ENCODE measurements at regions not wholly inside any gene's neighbourhood (a gene's known extent, or its start where the extent isn't known, plus 50 kb on each side); places are given as distances from the start of the nearest gene placed in this dataset.

DNA sequence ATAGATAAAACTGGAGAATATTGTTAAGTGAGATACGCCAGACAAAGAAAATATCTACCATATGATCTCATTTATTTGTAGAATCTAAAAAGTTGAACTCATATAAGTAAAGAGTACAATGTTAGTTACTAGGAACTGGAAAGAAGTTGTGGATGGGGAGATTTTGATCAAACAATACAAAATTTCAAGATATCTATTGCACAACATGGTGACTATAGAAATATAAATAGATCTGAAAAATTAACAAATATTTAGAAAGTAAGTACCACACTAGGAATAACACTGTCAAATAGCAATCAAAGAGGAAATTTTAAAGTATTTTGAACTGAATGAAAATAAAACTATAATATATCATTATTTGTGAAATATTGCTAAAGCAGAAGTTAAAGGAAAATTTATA lies 437.2 kb downstream of the AASDHPPT start:
- no peak overlapping the region for H3K9ac ChIP-seq (ENCODE audit: low read depth in 1 of 2, low read length in 2 of 2)
- H3K27ac ChIP-seq (ENCODE audit: low read depth in 1 of 2, low read length in 2 of 2): no peak overlapping the region
- TF ChIP-seq RXRA (IDR thresholded peaks at IDR 0.05) (no peak), NR2F2 (IDR thresholded peaks at IDR 0.05) (no peak), EGR1 (IDR thresholded peaks at IDR 0.05; ENCODE audit: low read depth in 2 of 2) (no peak), FOXA1 (IDR thresholded peaks at IDR 0.05) (no peak), RAD21 (IDR thresholded peaks at IDR 0.05) (no peak), TAF1 (conservative IDR thresholded peaks at IDR 0.05) (no peak), FOXA2 (IDR thresholded peaks at IDR 0.05) (no peak), SP1 (IDR thresholded peaks at IDR 0.05) (no peak), GABPA (IDR thresholded peaks at IDR 0.05 in 1 of 2, conservative IDR thresholded peaks at IDR 0.05 in 1 of 2) (no peak)
- TF ChIP-seq, protein P1, sequence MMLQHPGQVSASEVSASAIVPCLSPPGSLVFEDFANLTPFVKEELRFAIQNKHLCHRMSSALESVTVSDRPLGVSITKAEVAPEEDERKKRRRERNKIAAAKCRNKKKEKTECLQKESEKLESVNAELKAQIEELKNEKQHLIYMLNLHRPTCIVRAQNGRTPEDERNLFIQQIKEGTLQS (IDR thresholded peaks at IDR 0.05): no peak
- TF ChIP-seq, protein P2, sequence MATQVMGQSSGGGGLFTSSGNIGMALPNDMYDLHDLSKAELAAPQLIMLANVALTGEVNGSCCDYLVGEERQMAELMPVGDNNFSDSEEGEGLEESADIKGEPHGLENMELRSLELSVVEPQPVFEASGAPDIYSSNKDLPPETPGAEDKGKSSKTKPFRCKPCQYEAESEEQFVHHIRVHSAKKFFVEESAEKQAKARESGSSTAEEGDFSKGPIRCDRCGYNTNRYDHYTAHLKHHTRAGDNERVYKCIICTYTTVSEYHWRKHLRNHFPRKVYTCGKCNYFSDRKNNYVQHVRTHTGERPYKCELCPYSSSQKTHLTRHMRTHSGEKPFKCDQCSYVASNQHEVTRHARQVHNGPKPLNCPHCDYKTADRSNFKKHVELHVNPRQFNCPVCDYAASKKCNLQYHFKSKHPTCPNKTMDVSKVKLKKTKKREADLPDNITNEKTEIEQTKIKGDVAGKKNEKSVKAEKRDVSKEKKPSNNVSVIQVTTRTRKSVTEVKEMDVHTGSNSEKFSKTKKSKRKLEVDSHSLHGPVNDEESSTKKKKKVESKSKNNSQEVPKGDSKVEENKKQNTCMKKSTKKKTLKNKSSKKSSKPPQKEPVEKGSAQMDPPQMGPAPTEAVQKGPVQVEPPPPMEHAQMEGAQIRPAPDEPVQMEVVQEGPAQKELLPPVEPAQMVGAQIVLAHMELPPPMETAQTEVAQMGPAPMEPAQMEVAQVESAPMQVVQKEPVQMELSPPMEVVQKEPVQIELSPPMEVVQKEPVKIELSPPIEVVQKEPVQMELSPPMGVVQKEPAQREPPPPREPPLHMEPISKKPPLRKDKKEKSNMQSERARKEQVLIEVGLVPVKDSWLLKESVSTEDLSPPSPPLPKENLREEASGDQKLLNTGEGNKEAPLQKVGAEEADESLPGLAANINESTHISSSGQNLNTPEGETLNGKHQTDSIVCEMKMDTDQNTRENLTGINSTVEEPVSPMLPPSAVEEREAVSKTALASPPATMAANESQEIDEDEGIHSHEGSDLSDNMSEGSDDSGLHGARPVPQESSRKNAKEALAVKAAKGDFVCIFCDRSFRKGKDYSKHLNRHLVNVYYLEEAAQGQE (IDR thresholded peaks at IDR 0.05): no peak
- TF ChIP-seq, protein P3, sequence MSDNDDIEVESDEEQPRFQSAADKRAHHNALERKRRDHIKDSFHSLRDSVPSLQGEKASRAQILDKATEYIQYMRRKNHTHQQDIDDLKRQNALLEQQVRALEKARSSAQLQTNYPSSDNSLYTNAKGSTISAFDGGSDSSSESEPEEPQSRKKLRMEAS (IDR thresholded peaks at IDR 0.05): no peak
- TF ChIP-seq, protein P4, sequence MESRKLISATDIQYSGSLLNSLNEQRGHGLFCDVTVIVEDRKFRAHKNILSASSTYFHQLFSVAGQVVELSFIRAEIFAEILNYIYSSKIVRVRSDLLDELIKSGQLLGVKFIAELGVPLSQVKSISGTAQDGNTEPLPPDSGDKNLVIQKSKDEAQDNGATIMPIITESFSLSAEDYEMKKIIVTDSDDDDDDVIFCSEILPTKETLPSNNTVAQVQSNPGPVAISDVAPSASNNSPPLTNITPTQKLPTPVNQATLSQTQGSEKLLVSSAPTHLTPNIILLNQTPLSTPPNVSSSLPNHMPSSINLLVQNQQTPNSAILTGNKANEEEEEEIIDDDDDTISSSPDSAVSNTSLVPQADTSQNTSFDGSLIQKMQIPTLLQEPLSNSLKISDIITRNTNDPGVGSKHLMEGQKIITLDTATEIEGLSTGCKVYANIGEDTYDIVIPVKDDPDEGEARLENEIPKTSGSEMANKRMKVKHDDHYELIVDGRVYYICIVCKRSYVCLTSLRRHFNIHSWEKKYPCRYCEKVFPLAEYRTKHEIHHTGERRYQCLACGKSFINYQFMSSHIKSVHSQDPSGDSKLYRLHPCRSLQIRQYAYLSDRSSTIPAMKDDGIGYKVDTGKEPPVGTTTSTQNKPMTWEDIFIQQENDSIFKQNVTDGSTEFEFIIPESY (IDR thresholded peaks at IDR 0.05): no peak
- H3K9me3 ChIP-seq (ENCODE audit: control insufficient read depth in 4 of 4, low read length in 3 of 4): no peaks in the 10 kb centered on the region
- no peaks in the 10 kb centered on the region for H3K36me3 ChIP-seq (ENCODE audit: control insufficient read depth in 4 of 4, insufficient read depth in 3 of 4, low read depth in 1 of 4, low read length in 3 of 4)
- no peak overlapping the region for H3K4me3 ChIP-seq (ENCODE audit: low read depth in 1 of 3, low read length in 3 of 3)
- WGBS: 89% methylated on average over 1 of the region's 1 CpG
- H3K4me1 ChIP-seq (ENCODE audit: control insufficient read depth in 4 of 4, insufficient read depth in 4 of 4, low read length in 3 of 4): no peaks in the 10 kb centered on the region
- no peaks in the 10 kb centered on the region for H3K27me3 ChIP-seq (ENCODE audit: control insufficient read depth in 4 of 4, insufficient read depth in 4 of 4, low read length in 3 of 4)
- no peak for DNase-seq (ENCODE audit: low spot score)

DNA sequence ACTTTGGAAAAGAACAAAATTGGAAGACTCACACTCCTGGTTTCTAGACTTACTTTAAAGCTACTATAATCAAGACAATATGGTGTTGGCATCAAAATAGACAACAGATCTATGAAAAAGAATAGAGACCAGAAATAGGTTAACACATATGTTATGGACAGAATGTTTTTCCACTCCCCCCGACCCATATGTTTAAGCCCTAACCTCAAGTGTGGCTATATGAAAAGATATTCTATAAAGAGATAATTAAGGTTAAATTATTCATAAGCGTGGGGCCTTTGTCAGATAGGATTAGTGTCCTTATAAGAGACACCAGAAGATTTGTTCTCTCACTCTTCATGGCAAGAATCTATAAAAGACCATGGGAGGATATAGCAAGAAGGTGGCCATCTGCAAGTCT lies 440.0 kb downstream of the AASDHPPT start:
- Histone ChIP-seq H3K9ac (ENCODE audit: low read depth in 1 of 2, low read length in 2 of 2) (no peak overlapping the region), H3K4me1 (ENCODE audit: control insufficient read depth in 4 of 4, insufficient read depth in 4 of 4, low read length in 3 of 4) (no peaks in the 10 kb centered on the region), H3K9me3 (ENCODE audit: control insufficient read depth in 4 of 4, low read length in 3 of 4) (no peaks in the 10 kb centered on the region), H3K4me3 (ENCODE audit: low read depth in 1 of 3, low read length in 3 of 3) (no peak overlapping the region), H3K27me3 (ENCODE audit: control insufficient read depth in 4 of 4, insufficient read depth in 4 of 4, low read length in 3 of 4) (no peaks in the 10 kb centered on the region), H3K36me3 (ENCODE audit: control insufficient read depth in 4 of 4, insufficient read depth in 3 of 4, low read depth in 1 of 4, low read length in 3 of 4) (no peaks in the 10 kb centered on the region), H3K27ac (ENCODE audit: low read depth in 1 of 2, low read length in 2 of 2) (no peak overlapping the region)
- TF ChIP-seq HNF4A (conservative IDR thresholded peaks at IDR 0.05) (no peak), FOXA2 (IDR thresholded peaks at IDR 0.05) (no peak), EGR1 (IDR thresholded peaks at IDR 0.05; ENCODE audit: low read depth in 2 of 2) (no peak), RXRA (IDR thresholded peaks at IDR 0.05) (no peak), GABPA (IDR thresholded peaks at IDR 0.05 in 1 of 2, conservative IDR thresholded peaks at IDR 0.05 in 1 of 2) (no peak), YY1 (IDR thresholded peaks at IDR 0.05) (no peak)
- TF ChIP-seq, protein P4 (IDR thresholded peaks at IDR 0.05): no peak
- TF ChIP-seq, protein P3 (IDR thresholded peaks at IDR 0.05): no peak
- TF ChIP-seq, protein P5, sequence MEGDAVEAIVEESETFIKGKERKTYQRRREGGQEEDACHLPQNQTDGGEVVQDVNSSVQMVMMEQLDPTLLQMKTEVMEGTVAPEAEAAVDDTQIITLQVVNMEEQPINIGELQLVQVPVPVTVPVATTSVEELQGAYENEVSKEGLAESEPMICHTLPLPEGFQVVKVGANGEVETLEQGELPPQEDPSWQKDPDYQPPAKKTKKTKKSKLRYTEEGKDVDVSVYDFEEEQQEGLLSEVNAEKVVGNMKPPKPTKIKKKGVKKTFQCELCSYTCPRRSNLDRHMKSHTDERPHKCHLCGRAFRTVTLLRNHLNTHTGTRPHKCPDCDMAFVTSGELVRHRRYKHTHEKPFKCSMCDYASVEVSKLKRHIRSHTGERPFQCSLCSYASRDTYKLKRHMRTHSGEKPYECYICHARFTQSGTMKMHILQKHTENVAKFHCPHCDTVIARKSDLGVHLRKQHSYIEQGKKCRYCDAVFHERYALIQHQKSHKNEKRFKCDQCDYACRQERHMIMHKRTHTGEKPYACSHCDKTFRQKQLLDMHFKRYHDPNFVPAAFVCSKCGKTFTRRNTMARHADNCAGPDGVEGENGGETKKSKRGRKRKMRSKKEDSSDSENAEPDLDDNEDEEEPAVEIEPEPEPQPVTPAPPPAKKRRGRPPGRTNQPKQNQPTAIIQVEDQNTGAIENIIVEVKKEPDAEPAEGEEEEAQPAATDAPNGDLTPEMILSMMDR (IDR thresholded peaks at IDR 0.05; ENCODE audit: low read depth, low read length, missing input control): no peak
- DNase-seq (ENCODE audit: low spot score): no peak
- 81% methylated on average over 2 of the region's 2 CpGs for WGBS
